A204.1 (cell line): ENCODE measurements at regions not wholly inside any gene's neighbourhood (a gene's known extent, or its start where the extent isn't known, plus 50 kb on each side); places are given as distances from the start of the nearest gene placed in this dataset.

Experiments used
- FAIRE-seq: peaks from 2 replicates; lab custom pipeline; 2012; peaks lifted over from hg19 to GRCh38; lab: Jason Lieb, UNC

DNA sequence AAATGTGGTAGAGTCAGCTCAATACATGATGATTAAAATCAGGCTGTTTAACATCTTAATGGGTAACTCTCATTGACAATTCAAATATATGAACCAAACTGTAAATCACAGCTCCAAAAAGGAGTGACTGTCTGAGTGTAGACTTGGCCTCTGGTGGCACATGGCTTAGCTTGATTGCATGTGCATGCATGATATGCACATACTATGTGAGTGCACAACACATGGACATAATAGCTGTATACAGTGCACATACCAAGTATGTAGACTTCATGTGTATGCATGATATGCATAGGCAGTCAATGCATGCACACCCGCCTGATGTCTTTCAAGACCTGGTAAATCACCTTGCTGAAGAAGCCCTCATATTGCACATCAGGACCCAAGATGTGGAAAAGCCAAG is 252.0 kb upstream of the SOX11 start:
- FAIRE-seq: no peak

DNA sequence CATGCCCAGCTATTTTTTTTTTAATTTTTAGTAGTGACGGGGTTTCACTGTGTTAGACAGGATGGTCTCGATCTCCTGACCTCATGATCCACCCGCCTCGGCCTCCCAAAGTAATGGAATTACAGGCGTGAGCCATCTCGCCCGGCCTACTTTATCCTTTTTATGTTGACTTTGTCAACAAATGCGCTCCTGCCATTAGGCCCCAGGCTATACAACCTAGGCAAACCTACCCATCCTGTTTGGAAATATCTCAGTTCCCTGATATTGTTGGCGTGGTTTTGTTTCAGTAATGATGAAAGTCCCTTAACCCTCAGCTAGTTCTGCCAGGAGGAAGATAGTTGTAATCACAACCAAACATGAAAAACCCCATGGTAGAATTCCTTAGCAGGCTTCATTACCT is 249.4 kb upstream of the SOX11 start:
- FAIRE-seq: no peak

DNA sequence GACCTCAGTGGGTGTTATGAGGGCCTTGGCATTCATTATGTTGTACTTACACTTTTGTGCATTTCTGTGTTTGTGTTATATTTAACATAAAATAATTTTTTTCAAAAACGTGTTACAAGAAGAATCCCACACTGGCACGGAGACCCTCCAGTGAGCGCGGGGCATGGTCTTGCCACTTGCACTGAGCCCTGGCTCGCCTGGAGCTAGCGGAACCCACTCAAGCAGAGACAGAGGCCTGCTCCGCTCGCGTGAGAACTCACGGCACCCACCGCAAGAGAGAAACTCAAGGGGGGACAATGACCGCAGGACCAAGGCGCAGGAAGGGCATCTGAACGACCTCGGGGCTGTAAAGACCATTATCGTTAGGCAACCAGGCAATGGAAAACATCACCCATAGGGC is 248.0 kb upstream of the SOX11 start:
- no peak for FAIRE-seq

DNA sequence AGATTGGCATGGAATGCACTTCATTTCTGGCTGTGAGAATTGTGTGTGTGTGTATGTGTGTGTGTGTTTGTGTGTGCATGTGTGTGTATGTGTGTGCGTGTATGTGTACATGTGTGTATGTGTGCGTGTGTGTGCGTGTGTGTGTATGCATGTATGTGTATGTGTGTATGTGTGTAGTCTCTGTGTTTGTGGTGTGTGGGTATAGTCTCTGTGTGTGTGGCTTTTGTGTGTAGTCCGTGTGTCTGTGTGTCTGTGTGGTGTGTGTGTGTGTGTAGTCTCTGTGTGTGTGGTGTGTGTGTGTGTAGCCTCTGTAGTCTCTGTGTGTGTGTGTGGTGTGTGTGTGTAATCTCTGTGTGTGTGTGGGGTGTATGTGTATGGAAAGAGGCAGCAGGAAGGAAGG is 247.3 kb upstream of the SOX11 start:
- no peak for FAIRE-seq

DNA sequence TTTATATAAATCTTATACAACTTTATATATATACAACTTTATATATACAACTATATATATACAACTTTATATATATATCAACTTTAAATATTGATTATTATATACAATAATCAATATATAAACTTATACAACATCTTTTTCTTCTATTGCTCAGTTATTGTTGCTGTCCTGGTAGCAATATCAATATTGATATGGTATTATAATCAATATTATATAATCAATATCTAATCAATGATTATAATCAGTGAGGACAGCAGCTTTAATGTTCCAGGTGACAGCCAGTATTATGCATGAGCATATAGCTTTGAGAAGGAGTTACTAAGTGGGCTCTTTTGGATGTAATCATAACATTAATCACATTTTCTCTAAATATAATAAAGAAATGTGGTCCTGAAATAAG is 242.3 kb upstream of the SOX11 start:
- FAIRE-seq: no peak

DNA sequence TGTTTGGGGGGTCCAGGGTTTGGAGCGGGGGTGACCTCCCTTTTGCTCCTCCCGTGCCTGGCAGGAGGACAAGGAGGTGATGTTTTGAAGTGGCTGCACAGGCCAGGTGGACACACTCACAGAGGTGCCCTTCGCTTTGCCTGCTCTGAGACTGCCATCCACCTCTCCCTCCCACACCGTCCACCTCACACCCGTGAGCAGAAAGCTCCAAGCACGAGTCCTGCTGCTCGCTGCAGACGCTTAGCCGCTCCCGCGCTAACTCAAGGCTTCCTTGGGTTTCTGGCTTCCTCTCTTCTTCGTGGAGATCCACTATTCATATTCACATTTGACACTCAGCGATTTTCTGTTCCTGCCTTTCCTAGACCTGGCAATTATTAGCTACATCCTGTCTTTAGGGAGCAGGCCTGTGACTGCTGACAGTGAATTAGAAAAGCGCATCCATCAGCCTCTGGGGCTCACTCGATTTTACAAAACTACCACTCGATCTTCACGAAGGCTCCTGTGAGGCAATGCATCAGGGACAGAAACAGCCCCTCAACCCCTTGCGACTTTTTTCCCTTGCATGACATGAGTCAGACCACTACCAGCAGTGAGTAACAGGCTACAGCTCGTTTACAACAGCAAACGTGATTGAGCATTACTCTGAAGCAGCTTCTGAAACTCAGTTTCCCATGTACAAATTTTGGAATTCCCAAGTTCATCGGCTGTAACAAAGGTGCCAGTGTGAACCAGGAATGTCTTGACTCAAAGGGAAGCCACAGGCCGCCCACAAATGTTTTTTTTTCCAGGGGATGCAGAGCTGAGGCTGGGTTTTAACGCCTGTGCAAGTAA is 238.7 kb upstream of the SOX11 start:
- no peak for FAIRE-seq

DNA sequence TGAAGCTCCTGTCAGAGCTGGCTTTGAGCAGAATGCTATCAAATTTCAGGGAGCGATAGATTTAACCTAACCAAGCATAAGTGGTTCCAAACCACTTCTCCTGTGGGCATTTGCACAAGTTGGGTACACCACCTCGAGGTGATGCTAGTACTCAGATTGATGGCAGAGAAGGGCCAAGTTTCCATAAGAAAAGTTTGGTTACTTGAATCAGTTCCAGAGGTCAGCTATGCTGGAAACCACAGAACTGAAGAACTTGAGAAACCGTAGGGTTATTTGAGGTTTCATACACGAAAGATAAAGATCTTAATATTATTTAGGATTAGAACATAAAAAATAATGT is 238.2 kb upstream of the SOX11 start:
- FAIRE-seq: no peak

DNA sequence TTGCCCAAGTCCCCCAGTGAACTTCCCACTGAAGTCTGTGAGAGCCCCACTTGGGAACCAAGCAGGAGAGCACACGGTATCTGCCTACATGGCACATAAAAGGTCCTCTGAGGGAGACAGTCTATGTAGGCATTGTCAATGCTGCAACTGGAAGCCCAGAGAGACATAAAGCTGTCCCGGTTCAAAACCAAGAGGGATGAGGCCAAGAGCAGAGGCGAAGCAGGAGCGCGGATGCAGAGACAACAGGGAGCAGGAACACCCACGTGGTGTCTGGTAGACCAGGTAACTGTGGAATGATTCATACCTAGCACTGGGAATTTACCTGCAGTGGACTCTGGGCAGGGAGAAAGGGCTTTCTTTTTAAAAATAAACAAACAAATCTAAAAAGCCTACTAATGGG is 233.1 kb upstream of the SOX11 start:
- no peak for FAIRE-seq

DNA sequence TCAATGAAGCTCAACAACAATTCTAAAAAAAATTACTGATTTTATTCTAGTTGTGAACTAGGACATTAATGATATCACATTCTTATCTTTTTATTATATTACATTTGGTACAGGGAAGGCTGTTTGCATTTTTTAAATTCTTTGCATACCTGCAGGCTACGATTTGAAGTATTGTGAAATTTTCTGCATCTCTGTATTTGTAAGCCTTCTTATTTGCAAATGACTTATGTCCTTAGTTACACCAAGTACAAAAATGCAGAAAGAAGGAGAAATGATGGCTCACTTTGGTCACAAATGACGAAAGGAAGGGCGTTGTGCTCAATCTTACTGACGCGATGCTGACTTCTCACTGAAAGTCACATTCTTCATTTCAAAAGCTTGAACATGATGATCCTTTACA is 227.5 kb upstream of the SOX11 start:
- FAIRE-seq: no peak

DNA sequence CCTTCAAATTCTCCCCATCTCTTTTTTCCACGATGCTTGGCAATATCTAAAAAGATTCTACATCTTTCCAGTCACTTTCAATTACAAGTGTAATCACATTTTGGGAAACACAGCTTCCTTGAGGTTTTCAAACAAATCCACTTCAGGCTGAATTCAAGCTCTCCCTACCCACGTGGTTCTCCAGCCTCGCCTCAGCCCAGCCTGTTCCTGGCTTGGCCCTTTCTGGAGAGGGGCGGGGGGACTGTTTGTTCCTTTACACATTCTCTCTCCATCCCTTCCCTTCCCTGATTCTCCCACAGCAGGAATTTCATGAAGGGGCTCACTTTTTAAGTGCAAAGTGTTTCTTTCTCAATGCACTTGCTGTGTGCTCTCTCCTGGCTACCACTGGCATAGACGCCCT is 226.3 kb upstream of the SOX11 start:
- FAIRE-seq: no peak

DNA sequence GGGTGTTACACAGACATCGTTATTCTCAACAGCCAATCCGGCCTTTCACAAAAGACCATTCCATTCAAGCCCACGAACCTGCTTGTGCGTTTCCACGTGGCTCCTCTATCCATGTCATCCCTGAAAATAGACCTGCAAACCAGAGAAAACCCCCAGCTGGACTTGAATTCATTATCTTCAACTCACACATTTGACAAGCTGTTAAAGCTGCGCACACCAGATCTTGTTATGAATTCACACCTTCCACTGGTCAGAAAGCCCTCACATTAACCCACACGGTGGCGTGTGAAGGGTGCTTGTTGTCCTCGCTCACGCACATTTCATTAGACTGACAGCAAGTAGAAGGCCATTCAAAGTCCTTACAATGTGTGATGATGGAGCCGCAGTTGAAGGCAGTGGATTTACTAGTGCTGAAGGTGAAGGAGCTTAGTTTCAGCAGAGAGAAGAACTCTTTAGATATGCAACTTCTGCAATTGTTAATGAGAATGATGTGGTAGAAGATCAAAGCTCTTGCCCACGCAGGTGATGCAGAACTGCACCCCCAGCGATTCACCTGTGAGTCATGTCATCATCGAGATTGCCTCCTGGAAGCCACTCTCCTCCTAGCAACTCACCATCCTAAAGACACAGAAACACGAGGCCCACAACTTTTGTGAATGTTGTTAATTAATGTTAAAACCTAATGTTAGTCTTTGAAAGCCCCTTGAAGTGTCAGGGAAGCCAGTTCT is 224.8 kb upstream of the SOX11 start:
- no peak for FAIRE-seq

DNA sequence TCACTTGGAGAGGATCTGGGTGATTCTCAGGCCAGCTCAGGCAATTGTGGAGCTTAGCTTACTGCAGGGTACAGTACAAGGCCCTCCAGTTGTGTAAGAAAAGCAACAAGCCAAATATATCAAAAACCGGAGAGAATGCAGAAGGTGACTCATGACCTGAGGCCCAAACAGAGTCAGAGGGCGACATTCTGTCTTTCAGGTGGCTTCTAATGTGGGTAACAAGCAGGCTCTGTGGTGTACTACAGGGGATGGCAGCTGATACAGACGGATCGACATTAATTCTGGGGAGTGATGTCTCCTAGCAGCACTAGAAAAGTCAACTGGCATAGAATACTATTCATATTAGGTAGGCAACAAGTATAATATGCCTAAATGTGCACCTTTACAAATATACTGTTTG is 219.5 kb upstream of the SOX11 start:
- no peak for FAIRE-seq

DNA sequence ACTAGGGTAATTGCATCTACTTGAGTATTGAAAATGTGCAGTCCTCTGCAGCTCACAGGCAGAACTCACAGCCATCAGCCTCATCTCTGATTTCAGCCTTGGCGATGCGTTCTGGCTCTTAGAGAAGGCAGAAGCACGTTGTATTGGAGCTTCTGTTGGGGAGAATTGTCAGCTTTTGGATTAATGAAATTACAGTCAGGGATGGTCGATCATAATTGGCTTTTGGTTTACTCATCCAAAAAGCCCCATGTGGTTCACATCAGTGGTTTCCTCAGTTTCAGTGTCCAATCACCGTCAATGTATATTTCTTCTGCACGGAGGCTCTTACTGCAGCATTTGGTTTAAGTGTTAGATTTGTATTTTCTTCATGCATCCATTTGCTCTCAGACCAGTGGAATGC is 218.5 kb upstream of the SOX11 start:
- no peak for FAIRE-seq

DNA sequence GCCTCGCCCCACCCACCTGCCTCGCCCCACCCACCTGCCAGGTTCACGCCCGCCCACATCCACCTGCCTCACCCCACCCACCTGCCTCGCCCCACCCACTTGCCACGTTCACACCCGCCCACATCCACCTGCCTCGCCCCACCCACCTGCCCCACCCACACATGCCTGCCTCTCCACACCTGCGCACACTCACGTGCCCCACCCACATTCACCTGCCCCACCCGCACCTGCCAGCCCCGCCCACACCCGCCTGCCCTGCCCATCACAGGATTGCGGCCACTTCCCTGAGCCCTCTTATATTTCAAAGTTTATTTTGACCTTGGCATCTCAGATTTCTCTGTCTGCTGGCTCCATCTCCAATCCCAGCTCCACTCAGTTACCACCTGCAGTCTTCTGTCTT is 217.5 kb upstream of the SOX11 start:
- no peak for FAIRE-seq

DNA sequence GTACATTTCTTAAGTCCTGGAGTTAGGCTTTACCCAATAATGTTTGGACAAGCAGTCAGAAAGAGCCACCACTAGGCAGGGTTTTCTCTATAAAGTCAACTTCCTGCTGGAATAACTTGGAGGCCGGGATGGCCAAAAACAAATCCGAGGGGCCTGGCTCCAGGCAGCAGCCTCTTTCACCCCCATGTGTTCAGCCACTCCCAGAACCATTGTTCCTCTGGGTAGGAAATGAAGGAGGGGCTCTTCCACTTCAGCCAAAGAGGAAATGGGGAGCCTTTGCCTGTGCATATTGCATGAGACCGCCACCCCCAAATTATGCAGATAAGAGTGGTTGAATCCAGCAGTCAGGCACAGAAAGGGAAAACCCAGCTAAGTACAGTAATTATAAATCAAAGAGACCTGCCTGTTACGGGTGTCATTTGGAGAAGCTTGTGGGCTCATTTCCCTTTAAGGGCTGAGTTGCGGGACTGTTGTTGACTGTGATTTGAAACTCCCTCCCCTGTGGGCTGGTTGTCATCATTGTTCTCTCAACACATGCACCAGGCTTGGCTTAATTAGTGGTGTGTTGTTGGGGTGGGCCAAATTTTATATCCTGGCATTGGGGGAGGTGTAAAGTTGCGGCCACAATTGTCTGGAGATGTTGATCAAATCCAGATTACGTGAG is 212.8 kb upstream of the SOX11 start:
- no peak for FAIRE-seq

DNA sequence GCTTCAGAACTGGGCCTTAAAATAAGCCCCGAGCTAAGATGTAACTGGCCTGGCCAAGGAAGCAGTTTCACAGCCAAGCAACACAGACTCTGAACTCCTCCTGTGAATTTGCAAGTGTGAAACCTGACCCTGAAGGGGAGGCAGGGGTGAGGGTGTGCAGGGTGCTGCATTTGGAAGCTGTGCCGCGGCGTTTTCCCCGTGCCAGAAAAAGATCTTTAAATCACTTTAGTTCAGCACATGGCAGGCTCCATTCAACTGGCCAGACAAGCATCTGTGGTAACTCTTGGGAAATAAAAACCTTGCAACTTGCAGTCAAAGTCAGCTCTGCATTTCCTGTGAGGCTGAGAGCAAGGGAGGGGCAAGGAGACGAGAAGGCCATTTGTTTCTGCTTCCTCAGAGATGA is 209.3 kb upstream of the SOX11 start:
- no peak for FAIRE-seq

DNA sequence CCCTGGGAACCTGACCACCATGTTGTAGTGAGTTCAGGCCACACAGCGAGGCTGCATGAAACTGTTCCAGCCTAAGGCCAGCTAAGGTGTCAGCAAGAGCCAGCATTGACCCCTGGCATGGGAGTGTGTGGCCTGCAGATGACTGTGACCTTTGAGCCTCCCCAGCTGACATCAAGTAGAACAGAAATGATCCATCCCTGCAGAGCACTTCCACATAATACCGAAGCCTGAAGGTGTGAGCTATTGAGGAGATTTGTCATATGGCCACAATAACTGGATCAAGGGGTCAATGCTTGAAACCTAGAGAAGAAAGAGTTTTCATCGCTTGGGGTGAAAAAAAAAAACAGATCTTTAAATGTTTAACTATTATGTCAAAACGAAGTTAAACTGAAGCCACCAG is 207.3 kb upstream of the SOX11 start:
- FAIRE-seq: no peak

DNA sequence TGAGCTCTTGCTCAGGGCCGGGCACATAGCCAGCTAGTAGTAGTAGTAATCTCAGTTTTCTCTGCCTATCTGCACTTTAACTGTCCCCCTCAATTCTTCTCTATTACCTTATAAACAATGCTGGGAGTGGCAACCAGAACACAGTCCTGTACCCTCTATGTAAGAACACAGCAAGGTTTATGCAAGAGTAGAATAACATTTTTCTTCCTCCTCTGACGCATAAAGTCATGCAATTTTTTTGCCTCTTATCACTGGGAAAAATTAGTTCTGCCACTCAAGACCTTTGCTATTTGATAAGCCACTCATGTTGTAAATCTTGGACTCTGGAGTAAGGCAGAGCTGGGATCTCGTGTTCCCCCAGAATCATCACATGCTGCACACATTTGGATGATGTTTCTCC is 200.7 kb upstream of the SOX11 start:
- no peak for FAIRE-seq

DNA sequence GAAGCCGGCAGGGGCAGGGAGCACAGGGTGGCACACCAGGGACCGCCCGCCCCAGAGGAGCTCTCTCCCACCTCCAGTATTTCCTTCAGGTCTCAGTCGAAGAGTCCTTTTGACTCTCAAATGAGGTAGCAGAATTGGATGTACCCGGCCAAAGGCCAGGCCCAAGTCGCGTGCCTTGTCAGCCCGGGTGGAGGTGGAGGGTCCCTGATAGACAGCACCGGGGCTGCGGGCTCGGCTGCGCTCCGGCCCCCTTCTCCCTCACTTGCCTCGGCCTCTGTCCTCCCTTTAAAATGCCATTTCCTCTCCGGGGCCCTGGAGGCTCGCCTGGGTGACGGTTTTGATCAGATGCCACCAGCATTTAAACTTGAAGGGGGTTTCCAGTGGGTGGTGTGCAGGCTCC is 198.9 kb upstream of the SOX11 start:
- no peak for FAIRE-seq

DNA sequence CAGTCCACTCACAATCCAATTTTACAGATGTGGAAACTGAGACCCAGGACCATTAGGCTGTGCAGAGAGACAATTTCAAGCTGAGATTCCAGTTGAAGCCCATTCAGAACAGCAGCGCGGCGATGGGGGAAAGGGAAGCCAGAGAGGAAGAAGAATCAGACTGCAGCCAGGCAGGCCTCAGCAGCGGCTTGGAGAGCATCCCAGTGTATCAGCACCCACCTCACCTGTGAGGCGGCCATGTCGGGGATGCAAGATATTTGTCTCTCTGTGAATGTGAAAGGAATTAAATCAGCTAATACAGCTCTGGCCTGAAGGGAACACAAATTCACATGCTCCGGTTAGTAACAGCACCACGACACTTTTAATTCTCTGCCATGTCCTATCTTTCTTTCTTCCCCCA is 198.0 kb upstream of the SOX11 start:
- no peak for FAIRE-seq

DNA sequence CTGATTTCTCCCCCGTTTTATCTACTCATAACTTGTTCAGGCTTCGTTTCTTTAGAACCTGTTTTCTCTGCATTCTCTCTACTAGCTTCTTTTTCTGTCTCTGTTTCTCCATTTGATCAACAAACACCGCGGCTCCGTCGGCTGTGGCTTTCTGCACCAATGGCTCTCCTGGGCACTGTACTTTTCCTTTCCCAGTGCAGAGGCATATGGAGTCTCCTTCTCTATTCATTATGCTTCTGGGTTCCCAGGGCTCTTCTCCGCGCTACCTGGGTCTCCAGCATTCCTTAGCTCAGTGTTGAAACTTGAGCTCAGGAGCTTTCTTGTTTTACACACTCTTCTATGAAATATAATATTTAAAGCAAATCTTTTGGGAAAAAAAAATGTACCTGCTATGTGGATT is 196.6 kb upstream of the SOX11 start:
- no peak for FAIRE-seq

DNA sequence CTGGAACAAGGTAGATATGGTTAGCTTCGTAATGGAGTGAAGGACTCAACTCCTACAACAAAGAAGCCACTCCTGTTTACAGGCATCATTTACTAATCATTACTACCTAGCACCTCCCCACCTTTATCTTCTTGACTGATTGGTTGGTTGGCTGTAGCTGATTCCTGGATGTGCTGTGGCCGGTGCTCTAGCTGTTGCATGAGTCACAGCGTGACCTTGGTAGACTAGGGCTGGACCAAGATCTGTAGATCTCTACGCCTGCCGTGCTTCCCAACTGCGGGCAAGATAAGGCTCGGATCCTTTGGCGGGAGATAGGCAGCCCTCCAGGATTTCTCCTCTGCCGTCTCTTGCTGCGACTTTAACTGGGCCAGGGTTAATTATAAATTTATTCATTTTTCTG is 194.3 kb upstream of the SOX11 start:
- FAIRE-seq: no peak

DNA sequence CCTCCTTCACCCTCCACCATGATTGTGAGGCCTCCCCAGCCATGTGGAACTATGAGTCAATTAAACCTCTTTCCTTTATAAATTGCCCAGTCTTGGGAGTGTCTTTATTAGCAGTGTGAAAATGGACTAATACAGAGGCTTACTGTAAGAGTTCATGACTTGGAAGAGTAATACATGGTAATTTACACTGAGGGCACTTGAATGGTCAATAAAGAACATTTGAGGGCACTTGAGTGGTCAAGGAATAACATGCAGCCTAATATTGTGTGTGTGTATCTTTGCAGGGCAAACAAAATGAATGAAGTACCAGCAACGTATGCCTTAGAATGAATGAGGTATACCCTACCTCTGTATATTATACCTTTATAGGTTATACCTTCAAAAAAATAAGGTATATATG is 190.4 kb upstream of the SOX11 start:
- FAIRE-seq: no peak

DNA sequence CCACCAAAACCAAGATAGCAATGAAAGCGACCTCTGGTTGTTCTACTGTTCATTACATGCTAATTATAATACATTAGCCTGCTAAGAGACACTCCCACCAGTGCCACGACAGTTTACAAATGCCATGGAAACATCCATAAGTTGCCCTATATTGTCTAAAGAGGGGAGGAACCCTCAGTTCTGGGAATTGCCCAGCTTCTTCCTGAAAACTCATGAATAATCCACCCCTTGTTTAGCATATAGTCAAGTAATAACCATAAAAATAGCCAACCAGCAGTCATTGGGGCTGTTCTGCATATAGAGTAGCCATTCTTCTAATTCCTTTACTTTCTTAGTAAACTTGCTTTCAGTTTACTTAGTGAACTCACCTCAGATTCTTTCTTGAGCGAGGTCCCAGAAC is 189.8 kb upstream of the SOX11 start:
- FAIRE-seq: no peak
